Stimulated activated naive CD8-positive, alpha-beta T cell treated with anti-CD3 and anti-CD28 coated beads, Interleukin-15, Interleukin-2, amounts not matched to agents 100 U/mL and 50 U/mL, for 24 hours (primary cell): ENCODE measurements at regions not wholly inside any gene's neighbourhood (a gene's known extent, or its start where the extent isn't known, plus 50 kb on each side); places are given as distances from the start of the nearest gene placed in this dataset.

Source experiments
- ATAC-seq: fragments of 150-1000 bp; cut with Tn5 transposase; one replicate; pipeline ENCODE4 v1.10.0; 2021
- DNase-seq: peaks from one replicate; pipeline ENCODE4 v3.0.0; 2021

DNA sequence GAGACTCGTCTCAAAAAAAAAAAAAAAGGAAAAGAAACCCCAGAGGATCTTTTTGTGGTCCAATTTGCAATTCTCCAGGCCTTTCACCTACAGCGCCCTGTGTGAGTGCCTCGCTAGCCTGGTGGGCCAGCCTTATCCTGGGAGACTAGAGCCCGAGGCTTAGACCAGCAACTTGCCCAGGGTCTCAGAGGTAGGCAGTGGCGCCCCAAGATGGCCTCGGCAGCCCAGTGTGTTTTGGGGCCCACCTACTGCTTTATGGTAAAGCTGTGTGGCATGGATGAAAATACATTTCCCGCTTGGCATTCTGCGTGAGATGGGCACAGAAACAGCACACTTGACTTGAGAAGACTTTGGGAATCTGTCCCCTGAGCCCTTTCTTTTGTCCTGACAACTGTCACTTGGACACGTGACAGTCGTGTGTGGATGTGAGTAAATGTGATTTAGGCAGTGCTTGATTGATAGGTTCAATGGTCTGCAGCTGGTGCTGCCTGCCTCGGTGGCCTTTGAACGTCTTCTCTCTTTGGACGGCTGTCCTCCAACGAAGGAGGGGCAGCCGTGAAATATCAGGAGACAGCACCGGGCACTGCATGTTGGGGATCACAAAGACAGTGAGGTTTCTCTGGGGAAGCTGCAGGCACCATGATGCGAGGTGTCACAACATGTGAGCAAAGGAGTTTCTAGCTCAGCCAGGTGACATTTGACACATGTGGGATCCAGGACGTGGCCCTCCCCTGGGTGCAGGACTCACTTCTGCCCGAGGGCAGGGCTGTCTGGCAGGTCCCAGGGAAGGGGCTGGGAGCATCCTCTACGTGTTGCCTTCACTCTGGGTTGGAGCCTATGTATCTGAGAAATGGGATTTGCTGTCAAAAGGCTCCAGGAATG lies 209.5 kb upstream of the TWIST2 start:
- ATAC-seq (no peak), DNase-seq (no peak)

DNA sequence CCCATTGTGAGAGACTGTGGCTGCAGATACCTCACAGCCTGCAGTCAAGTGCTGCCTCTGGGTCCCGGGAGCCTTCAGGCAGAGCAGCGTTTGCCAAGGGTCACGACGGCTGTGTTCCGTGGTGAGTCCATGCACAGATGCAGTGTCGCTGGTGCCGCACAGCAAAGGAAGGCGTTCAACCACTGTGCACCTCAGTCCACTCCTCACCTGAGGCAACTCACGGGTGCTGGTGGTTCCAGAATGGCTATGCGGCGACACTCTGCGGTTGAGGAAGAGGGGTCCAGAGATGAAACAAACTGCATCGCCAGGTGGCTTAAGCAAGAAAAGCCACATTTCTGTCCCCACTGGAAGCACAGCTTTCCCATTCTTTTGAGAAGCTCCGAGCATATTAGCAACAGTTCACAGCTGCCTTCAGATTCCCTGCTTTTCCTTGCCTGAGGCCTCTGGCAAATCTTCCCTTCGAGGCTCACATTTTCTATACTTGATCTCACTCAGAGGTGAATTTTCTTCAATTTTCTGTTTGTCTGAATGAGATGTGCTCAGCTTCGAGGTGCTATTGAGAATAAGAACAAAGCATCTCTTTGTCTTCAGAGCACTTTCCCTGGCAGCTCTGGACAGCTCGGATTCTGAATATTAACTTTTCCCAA lies 208.8 kb upstream of the TWIST2 start:
- DNase-seq: no peak
- ATAC-seq: no peak

DNA sequence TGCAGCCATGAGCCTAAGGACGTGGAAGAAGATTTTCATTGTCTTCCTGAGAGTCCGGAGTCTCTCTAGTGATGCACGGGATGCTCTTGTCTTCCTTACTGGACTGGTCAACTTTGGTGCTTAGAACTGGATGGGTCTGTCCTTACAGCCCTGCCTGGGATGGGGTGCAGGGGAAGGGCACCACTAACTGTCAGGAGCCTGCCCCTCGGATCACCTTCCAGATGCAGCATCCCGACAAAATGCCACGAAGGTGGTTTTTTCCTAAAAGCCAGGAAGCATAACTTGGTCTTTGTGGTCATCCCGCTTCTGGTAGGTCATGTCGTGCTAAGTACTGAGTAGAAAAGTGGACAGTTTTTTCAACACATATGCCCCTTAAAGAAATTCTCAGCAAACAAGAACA lies 207.4 kb upstream of the TWIST2 start:
- DNase-seq (no peak), ATAC-seq (no peak)

DNA sequence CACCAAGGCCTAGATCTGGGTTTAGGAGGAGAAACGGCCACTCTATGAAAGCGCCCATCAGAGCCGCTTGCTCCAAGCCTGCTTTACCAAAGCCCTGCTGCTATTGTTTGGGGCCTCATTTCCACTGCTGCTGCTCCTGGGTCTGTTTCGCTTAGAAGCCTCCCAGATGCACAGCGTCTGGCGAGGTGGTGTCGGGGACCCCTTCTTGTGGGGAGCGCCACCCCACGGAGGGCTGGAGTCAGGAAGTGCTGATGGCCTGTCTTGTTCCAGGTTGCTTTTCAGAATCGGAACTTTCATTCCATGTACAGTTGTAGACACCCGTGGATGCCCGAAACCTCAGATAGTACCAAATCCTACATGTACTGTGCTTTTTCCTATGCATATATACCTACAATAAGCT lies 204.9 kb upstream of the TWIST2 start:
- no peak for ATAC-seq

DNA sequence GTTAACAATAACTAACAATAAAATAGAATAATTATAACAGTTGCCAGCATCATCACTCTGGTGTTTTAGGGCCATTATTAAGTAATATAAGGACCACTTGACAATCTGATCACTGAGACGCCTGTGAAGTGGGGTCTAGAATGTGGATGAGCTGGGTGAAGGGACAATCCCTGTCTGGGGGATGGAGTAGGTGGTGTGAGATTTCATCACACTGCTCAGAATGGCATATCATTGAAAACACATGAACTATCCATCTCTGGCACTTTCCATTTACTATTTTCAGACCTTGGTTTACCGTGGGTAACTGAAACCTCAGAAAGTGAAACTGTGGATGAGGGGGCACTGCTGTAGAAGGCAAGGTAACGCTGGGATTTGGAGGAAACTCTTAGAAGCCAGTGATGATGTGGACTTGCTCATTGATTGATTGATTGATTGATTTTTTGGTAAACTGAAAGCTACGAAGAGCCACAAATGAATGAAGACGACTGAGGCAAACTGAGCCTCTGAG lies 204.4 kb upstream of the TWIST2 start:
- no peak for DNase-seq
- peak; percentile 62 for ATAC-seq

More for the DNA sequence above, 204.9 kb upstream of the TWIST2 start:
- DNase-seq: no peak

DNA sequence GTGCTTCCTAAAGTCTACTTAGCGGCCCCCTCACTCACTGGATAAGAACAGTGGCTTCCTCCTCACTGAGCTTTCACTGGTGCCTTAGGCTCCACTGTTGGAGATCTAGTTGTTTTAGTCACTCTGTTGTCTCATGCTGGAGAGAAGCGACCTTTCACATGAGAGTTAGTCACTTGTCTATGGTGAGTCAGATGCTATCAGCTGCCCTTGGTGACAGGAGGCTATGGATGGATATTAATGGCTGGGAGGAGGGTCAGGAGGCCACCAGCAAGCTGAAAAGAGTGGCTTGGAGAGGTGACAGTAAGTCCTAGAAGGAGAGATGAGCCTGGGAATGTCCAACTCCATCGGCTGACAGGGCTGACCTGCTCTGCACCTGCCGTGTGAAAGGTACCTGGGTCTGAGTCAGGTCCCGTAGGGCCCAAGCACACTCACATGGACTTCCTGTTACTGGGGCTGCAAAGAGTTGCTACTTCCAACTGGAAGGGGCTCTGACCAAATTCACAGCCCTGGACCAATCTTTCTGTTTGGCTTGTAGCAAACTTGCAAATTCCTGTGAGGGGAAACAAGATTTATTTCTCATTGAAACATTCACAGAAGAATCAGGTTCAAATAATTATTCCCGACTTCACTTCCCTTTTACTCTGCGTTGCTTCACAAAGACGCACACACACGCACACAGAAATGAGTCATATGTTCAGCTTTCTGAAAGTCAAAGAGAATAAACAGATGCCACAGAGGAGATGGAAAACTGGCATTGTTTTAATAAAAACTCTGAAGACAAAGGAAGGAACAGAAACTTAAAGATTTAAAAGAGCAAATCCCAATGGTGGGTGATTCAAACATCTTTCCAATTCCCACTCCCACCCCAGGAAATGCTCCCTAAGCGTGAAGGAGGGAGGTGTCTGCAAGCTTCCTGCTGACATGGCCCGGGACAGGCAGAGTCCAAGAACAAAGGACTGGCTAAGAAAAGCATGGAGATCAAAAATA lies 203.5 kb upstream of the TWIST2 start:
- DNase-seq (peak; percentile 9), ATAC-seq (peak; percentile 93)

DNA sequence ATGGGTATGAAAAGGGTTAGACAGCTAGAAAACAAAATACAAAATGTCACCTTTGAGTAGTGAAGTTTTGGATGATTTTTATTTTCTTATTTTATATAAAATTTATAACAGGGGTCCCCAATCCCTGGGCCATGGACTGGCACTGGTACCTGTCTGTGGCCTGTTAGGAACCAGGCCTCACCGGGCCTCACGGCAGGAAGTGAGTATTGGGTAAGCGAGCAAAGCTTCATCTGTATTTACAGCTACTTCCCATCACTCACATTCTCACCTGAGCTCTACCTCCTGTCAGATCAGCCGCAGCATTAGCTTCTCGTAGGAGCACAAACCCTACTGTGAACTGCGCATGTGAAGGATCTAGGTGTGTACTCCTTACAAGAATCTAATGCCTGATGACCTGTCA lies 202.8 kb upstream of the TWIST2 start:
- ATAC-seq (no peak), DNase-seq (no peak)

DNA sequence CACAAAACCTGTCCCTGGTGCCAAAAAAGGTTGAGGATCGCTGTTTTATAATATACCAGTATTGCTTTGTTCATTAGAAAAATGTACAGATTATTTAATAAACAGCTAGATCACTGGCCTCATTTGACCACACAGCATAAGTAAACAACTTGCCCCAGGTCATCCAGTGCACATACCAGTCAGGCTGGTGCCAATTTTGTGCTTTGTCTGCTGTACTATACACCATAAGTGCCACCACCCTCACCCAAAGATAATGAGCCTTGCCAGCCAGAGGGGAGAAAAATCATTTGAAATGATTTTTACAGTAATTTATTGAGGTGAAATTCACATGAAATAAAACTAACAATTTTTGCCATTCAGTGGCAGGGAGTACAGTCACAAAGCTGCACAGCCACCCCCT lies 202.2 kb upstream of the TWIST2 start:
- ATAC-seq (no peak), DNase-seq (no peak)

DNA sequence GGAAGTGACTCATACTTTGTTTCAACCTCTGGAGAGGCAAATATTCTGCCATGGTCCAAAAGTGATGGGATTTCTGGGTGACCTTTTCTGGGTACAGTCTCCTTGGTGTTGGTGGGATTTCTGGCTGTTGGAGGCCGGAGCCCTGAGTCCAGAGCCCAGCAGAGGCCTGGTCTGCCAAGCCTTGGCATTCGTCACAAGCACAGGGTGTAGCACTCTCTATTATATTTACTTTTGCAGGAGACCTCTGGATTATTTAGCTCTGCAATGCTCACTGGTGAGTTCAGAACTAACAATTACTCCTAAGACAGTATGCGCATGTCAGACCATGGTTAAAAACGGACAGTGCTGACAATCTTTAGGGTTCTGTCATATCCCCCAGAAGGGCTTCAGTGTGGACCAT lies 201.6 kb upstream of the TWIST2 start:
- DNase-seq (no peak), ATAC-seq (no peak)

DNA sequence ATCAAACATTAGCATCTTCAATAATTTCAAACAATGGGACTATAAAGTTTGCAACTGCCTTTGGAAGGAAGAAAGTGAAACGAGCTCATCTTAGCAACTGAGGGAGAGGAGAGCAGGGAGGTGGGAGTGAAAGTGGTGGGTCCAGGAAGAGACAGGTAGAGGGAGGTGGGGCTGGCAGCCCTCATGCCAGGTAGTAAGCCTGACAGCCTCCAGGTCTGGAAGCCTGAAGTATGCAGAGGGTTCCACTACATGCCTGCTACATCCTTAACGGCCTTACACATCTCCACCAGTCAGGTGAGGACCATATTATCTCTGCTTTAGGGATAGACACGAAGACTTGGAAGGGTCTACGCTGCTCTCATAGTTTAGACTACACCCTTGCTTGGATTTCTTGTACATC lies 201.1 kb upstream of the TWIST2 start:
- ATAC-seq (no peak), DNase-seq (no peak)

DNA sequence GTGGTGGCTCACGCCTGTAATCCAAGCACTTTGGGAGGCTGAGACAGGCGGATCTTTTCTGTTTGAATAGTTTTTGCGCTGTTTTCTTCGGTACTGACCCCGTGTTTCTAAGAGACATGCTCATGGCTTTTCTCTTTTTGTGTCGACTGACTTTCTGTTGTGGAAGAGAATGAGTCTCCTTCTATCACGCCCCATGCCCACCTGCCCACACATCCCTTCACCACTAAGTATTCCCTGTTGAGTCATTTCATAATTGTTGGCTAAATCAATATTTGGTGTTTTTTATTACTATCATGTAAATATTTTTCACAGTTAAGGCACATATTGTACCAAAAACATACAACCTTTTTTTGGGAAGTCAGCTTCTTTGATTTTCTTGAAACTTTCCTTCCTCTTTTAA lies 198.8 kb upstream of the TWIST2 start:
- ATAC-seq (no peak), DNase-seq (no peak)

DNA sequence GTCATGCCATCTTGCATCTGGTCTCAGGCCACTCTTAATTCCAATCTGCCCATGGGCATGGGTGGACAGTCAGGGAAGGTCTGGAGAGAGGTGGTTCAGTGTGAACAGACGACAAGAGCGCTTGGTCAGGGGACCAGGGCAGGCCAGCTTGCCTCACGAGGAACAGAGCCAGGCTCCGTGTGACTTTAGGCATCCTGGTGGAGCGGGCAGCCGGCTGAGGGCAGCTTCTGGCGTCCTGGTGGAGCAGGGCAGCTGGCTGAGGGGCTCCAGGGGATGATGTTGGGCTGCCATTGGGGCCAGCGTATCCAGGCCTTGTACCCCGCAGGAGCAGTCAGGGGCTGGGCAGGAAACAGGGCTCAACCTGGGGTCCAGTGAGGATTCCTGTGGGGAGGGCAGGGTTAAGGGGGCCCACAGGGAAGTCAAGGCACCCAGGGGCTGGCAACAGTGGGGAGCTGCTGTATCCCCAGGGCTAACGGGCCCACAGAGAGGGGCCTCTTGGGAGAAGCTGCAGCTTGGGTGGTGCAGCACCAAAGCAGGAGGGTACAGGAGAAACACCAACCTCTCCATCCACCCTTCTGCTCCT lies 197.9 kb upstream of the TWIST2 start:
- no peak for DNase-seq

DNA sequence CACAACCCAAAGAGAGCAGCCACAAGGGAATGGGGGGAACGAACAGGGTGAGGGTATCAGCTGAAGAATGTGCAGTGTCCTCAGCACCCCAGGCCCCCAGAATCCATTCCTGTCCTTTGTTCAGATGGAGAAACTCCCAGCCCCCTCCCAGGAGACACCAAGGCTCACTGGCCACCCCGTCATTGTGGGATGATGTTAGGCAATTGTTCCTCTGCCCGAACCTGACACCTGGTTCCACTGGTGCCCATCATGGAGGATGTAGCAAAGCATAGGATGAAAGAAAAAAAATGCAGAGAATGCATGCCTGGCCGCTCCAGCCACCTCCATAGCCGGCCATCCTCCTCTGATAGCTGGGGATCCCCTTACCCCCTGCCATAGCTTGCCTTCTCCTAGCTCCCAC lies 197.3 kb upstream of the TWIST2 start:
- ATAC-seq: no peak
- no peak for DNase-seq

More for the DNA sequence above, 197.9 kb upstream of the TWIST2 start:
- no peak for ATAC-seq

DNA sequence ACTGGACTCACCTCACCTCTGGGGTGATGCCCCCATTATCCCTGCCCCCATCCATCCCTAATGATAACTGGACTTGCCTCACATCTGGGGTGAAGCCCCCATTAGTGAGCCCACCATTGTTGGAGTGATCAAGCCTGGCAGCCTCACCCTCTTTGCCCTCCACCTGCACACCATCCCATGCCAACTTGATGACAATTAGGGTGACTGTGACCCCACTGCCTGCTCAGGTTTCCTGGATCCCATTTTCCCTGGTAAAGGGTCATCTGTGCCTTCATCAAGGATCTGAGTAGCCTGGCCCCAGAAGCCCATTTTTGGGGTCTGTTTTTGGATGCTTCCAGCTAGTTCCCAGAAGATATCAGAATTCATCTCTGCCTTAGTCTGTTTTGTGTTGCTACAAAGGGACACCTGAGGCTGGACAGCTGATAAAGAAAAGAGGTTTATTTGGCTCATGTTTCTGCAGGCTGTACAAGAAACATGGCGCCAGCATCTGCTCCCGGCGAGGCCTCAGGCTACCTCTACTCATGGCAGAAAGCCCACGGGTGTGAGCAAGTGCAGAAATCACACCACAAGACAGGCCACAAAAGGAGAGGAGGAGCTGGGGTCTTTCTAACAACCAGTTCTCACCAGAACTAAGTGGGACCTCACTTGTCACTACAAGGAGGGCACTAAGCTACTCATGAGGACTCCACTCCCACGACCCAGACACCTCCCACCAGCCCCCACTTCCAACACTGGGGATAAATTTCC lies 196.4 kb upstream of the TWIST2 start:
- no peak for ATAC-seq
- no peak for DNase-seq

DNA sequence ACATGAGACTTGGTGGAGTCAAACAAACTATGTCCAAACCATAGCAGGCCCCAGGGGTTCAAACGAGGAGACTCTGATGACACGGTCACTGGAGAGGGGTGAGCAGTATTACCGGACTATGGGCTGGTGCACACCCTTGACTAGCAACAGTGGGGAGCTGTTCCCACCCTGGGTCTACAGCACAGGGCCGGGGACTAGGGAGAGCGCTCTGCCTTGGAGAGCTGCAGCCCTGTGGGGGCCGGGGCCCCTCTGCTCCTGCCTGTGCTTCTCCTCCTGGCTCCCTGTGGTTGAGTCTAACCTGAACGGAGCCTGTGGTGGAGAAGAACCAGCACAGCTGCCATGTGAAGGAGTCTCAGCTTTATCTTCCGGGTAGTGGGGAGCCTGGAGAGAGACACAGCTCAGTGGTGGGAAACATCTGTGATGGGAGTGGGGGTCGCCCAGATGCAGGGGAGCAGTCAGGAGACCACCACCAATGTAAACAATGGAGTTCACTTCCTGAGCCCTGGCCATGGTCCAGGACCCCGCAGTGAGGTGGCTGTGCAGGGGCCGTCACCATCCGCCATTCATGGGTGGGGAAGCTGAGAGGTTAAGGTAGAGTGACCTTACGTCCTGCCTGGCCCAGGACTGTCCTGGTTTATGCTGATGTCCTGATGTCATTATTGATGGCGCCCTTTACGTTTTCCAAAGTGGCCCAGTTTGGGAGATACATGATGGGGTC lies 195.7 kb upstream of the TWIST2 start:
- ATAC-seq (no peak), DNase-seq (no peak)

DNA sequence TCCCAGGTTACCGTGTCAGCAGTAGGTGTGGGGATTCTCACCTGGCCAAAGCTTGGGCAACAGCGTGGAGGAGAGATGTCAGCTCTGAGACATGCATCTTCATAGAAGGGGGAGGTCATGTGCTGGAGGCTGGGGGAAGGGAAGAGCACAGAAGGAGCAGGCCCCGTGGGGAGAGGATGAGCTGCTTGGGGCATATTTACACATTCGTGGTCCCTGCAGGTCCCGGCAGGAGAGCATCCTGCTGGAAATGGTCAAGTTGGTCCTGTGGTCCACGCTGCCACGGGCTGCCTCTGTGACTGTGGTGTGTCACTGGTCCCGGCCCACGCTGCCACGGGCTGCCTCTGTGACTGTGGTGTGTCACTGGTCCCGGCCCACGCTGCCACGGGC lies 195.1 kb upstream of the TWIST2 start:
- no peak for DNase-seq

DNA sequence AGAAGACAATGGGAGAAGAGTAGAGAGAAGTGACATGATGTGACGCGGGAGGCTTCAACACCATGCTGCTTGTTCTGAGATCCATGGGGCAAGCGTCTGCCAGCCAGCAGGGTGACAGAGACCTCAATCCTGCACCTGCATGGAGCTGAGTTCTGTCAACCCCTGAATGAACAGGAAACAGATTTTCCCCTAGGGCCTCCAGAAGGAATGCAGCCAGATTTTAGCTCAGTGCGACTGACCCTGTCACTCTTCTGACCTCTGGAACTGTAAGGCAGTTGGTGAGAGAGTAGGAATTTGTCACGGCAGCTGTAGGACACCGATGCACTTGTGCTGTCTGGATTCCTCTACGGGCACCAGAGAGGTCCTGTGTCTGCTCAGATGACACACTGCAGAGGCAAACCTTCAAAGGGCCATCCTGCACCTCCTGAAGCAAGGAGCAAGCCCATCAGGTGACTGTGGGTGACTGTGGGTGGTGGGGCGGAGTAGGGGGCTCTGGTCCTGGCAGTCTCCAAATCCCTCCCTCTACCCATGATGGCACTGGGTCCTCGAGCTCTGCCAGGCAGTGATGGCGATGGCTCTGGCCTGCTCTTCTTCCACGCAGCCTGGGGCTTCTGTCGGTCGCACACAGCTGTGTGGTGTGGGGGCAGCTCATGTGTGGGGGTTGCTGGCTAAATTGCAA lies 194.3 kb upstream of the TWIST2 start:
- no peak for ATAC-seq
- DNase-seq: no peak

More for the DNA sequence above, 195.1 kb upstream of the TWIST2 start:
- no peak for ATAC-seq

DNA sequence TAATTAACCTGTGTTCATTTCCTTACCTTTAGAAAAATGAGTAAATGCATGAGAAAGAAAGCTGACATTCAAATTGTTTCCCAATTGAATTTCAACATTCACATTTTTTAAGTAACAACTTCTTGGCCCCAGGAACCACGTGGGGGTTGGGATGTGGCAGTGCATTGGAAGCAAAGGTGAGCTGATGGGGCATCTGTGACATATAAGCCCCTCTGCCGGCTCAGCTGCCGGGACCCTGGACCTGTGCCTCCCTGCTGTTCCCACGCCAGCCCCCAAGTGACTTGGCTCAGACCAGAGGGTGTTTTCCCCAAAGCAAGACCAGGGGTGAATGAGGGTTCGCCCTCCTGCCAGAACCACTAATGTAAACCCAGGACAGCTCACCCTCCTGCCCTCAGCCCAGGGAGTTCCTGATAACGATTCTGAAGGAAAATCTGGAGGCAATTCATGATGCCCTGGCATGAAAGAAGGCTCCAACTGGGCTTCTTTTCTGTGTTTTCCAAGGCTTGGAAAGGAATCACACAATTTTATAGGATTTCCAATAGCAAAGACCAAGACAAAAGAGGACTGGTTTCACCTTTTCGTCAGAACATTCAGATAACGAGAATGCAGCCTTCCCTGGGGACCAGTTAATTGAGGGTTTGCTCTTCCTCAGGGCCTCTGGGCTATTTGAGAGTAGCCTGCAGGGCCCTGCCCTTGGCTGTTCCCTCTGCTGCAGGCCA lies 193.2 kb upstream of the TWIST2 start:
- ATAC-seq (no peak), DNase-seq (no peak)

DNA sequence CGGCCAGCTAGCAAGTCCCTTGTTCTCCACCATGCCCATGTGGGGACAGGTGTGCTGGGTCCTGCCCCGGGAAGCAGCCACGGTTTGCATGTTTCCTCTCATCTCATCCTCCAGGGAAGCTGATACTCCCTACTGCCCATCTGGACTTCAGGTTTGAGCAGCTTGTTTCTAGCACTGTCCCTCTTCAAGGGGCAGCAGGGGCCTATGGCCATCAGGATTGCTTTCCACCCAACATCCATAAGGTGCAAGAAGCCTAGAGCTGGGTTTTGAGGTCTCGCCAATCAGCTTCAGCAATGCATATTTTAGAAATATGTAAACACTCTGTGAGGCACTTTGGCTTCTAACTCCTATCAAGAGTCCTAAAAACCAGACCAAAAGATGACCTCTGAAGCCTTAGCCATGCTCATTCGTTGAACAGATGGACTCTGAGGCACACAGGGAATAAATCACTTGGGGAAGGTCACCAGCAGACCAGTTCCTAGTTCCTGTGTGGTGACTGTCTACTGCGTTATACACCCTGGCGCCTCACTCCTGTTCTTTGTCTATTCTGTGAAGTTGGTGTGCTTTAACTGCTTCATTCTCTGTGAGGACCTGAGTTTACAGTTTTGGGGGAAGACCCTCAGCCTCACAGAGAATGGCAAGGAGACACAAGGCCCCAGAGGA lies 192.6 kb upstream of the TWIST2 start:
- DNase-seq: no peak
- ATAC-seq: no peak
